ENCODE measurements at regions not wholly inside any gene's neighbourhood (a gene's known extent, or its start where the extent isn't known, plus 50 kb on each side); places are given as distances from the start of the nearest gene placed in this dataset.

DNA sequence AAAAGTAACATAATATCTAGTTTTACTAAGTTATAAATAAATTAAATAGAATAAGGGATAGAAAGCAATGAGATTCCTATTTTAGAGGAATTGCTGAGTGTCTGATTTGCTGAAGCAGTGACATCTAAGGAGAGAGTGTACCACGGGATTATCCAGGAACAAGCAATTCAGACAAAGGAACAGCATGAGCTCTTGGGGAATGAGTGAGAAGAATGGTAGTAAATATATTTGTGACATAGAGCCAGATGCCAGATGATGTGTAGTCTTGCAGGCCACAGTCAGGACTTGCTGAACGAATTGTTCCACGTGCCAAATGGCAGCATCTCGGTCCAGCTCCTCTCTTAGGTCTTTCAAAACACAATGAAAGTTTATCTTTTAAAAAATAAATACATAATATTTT lies 339.2 kb downstream of the TENT5A start:
- in situ Hi-C loops (cut with MboI; ENCODE audit: low pct_unique_long_range_greater_than_20kb, low sequenced_read_pairs, unreplicated experiment) = no loop called here
- TF ChIP-seq CTCF (IDR thresholded peaks at IDR 0.05; ENCODE audit: extremely low read depth, insufficient read depth, missing control alignments) = no peak
- no peak for DNase-seq (ENCODE audit: low spot score)

DNA sequence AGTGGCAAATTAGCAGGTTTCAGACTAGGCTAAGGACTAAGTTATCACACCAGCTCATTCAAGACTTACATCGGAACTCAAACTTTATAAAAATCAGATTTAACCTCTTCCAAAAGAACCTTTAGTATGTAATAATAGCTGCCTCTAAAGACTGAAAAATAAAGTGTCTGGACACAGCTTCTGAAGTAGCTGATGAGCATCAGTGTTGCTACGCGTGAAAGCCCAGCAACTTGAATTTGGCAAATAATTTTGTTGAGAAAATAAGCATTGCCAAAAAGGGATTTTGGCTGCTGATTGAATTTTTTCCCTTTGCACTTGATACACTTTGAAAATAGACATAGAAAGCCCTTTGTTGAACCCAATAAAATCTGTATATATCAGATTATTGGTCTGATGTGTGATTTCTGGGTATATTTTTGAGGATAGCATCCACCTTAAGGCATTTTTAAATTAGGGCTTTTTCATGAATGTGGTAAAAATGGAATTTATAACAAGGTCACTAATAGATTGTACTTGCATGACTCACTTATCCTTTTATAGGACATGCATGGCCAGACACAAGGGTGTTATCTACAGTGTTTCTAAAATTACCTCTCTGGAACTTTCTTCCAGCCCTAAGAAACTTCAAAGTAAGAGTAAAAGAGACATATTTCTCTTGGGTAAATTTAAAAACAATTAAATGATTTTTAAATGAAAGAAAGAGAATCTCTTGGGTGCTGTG lies 350.4 kb downstream of the TENT5A start:
- DNase-seq (ENCODE audit: low spot score) = no peak
- no peak for TF ChIP-seq CTCF (IDR thresholded peaks at IDR 0.05; ENCODE audit: extremely low read depth, insufficient read depth, missing control alignments)
- in situ Hi-C loops (cut with MboI; ENCODE audit: low pct_unique_long_range_greater_than_20kb, low sequenced_read_pairs, unreplicated experiment) = no loop called here

DNA sequence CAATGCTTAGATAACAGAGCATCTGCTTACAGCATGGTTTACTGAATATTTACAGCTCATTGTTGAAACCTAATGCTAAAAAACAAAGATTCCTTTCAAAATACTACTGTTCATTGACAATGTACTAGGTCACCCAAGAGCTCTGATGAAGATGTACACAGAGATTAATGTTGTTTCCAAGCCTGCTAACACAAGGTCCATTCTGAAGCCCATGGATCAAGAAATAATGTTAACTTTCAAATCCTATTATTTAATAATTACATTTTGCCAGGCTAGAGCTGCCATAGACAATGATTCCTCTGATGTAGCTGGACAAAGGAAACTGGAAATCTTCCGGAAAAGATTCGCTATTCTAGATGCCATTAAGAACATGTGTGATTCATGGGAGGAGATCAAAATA lies 355.6 kb downstream of the TENT5A start:
- DNase-seq (ENCODE audit: low spot score) = no peak
- TF ChIP-seq CTCF (IDR thresholded peaks at IDR 0.05; ENCODE audit: extremely low read depth, insufficient read depth, missing control alignments) = no peak
- in situ Hi-C loops (cut with MboI; ENCODE audit: low pct_unique_long_range_greater_than_20kb, low sequenced_read_pairs, unreplicated experiment) = no loop called here

DNA sequence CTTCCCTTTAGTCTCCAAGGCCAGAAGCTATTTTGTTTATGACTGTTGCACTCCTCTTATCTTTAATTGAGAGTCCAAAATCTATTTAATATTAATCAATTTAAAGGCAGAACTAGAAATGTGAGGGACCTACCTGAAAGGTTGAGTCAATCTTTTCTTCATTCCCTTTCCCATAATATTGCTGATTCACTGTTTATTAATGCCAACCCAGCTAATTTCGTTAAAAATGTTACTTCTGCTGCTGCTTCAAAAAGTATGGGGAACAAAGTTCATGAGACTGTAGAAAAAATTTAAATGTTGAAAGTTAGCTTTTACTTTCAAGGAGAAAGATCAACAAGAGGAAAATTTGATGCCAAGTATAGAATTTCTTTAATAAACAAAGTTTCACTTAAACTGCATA lies 365.3 kb downstream of the TENT5A start:
- TF ChIP-seq CTCF (IDR thresholded peaks at IDR 0.05; ENCODE audit: extremely low read depth, insufficient read depth, missing control alignments) = no peak
- DNase-seq (ENCODE audit: low spot score) = no peak
- in situ Hi-C loops (cut with MboI; ENCODE audit: low pct_unique_long_range_greater_than_20kb, low sequenced_read_pairs, unreplicated experiment) = no loop called here

GRCh38 chr6:81384921-81385320 lies 367.6 kb downstream of the TENT5A start:
- in situ Hi-C loops (cut with MboI; ENCODE audit: low pct_unique_long_range_greater_than_20kb, low sequenced_read_pairs, unreplicated experiment) = no loop called here
- DNase-seq (ENCODE audit: low spot score) = no peak
- no peak for TF ChIP-seq CTCF (IDR thresholded peaks at IDR 0.05; ENCODE audit: extremely low read depth, insufficient read depth, missing control alignments)

- TF ChIP-seq CTCF (IDR thresholded peaks at IDR 0.05; ENCODE audit: extremely low read depth, insufficient read depth, missing control alignments) = no peak
- in situ Hi-C loops (cut with MboI; ENCODE audit: low pct_unique_long_range_greater_than_20kb, low sequenced_read_pairs, unreplicated experiment) = no loop called here
- no peak for DNase-seq (ENCODE audit: low spot score)
These were observed 369.0 kb downstream of the TENT5A start for GRCh38 chr6:81383472-81383871.

All from GM13977 (cell line).